T-cell (primary cell): ENCODE measurements at regions not wholly inside any gene's neighbourhood (a gene's known extent, or its start where the extent isn't known, plus 50 kb on each side); places are given as distances from the start of the nearest gene placed in this dataset.

ENCODE experiments used
- ATAC-seq, 4 experiments: fragments of 200-7000 bp in 3 of 4; fragments of 150-1000 bp in 1 of 4; cut with Tn5 transposase; replicated peaks in 1 of 4; 1 replicate in 3 of 4; 2 replicates in 1 of 4; pipeline ENCODE4 v1.10.0; 2021; ENCODE audit warnings: moderate library complexity in 3 of 4, mild to moderate bottlenecking in 2 of 4, moderate number of reproducible peaks in 1 of 4
- CTCF ChIA-PET, 2 donors: fragments of 300-600 bp; sonication (Branson Sonifier 250); formaldehyde crosslinking; loops; one replicate each; lab custom pipeline; 2022; ENCODE audit warnings: antibody characterized with exemption in 2 of 2; lab: Charles Lee
- POLR2A ChIA-PET, 2 donors: fragments of 300-600 bp; sonication (Branson Sonifier 250); formaldehyde crosslinking; loops; one replicate each; lab custom pipeline; 2022; ENCODE audit warnings: antibody characterized with exemption in 2 of 2; lab: Charles Lee
- DNase-seq, 35 experiments: peaks; one replicate each; pipeline versions ENCODE4 v3.0.0 to v3.0.0-alpha.2; 2013 to 2023
- H3K27ac ChIP-seq: one replicate; pipeline ENCODE4 v1.5.1; 2013; ENCODE audit warnings: low read length
- H3K27me3 ChIP-seq, 2 experiments: replicated peaks in 1 of 2; 1 replicate in 1 of 2; 2 replicates in 1 of 2; pipeline versions ENCODE4 v1.6.1 to v1.7.0; 2013; ENCODE audit warnings: low read length in 1 of 2, mixed read lengths in 1 of 2; ENCODE audit not compliant: control insufficient read depth in 2 of 2, insufficient read depth in 2 of 2; ENCODE audit errors: extremely low read depth in 1 of 2
- H3K36me3 ChIP-seq, 2 donors: 1 replicate in 1 of 2; 2 replicates in 1 of 2; pipeline versions ENCODE4 v1.6.1 to v1.7.0; 2013; ENCODE audit warnings: low read length in 1 of 2; ENCODE audit not compliant: control insufficient read depth in 2 of 2, insufficient read depth in 1 of 2; ENCODE audit errors: extremely low read depth in 1 of 2
- H3K4me1 ChIP-seq, 2 experiments: 1 replicate in 1 of 2; 2 replicates in 1 of 2; pipeline versions ENCODE4 v1.6.1 to v1.7.0; 2013; ENCODE audit warnings: low read length in 2 of 2, mixed read lengths in 1 of 2; ENCODE audit not compliant: insufficient read depth in 2 of 2, control insufficient read depth in 1 of 2; ENCODE audit errors: extremely low read depth in 1 of 2
- H3K4me3 ChIP-seq, 2 donors: 1 replicate in 1 of 2; 2 replicates in 1 of 2; pipeline versions ENCODE4 v1.5.1 to v1.7.0; 2013; ENCODE audit warnings: mild to moderate bottlenecking in 2 of 2, low read length in 1 of 2, moderate library complexity in 1 of 2; ENCODE audit not compliant: control insufficient read depth in 1 of 2; ENCODE audit errors: extremely low read depth in 1 of 2
- H3K9me3 ChIP-seq: 2 replicates; pipeline ENCODE4 v1.7.0; 2013
- H3K27ac Mint-ChIP-seq, 2 donors: one replicate each; pipeline ENCODE4 v1.8.0; 2020 to 2021; ENCODE audit warnings: mild to moderate bottlenecking in 2 of 2, mixed read lengths in 2 of 2
- H3K27me3 Mint-ChIP-seq, 2 donors: one replicate each; pipeline ENCODE4 v1.8.0; 2021 to 2022; ENCODE audit warnings: mixed read lengths in 2 of 2
- H3K36me3 Mint-ChIP-seq: one replicate; pipeline ENCODE4 v1.8.0; 2021; ENCODE audit warnings: mixed read lengths
- H3K4me1 Mint-ChIP-seq, 3 donors: one replicate each; pipeline ENCODE4 v1.8.0; 2020 to 2022; ENCODE audit warnings: mixed read lengths in 3 of 3, mild to moderate bottlenecking in 1 of 3
- H3K4me3 Mint-ChIP-seq, 3 donors: one replicate each; pipeline ENCODE4 v1.8.0; 2020 to 2022; ENCODE audit warnings: mild to moderate bottlenecking in 3 of 3, mixed read lengths in 3 of 3, moderate library complexity in 3 of 3
- H3K9me3 Mint-ChIP-seq, 3 donors: one replicate each; pipeline ENCODE4 v1.8.0; 2020 to 2022; ENCODE audit warnings: mixed read lengths in 3 of 3
- whole genome bisulfite sequencing: methylation state at CpG from one replicate; pipeline ENCODE4 v1.1.5; 2013; ENCODE audit warnings: missing lambda C conversion rate; ENCODE audit not compliant: insufficient coverage; 5-methylcytosine and 5-hydroxymethylcytosine counted together

DNA sequence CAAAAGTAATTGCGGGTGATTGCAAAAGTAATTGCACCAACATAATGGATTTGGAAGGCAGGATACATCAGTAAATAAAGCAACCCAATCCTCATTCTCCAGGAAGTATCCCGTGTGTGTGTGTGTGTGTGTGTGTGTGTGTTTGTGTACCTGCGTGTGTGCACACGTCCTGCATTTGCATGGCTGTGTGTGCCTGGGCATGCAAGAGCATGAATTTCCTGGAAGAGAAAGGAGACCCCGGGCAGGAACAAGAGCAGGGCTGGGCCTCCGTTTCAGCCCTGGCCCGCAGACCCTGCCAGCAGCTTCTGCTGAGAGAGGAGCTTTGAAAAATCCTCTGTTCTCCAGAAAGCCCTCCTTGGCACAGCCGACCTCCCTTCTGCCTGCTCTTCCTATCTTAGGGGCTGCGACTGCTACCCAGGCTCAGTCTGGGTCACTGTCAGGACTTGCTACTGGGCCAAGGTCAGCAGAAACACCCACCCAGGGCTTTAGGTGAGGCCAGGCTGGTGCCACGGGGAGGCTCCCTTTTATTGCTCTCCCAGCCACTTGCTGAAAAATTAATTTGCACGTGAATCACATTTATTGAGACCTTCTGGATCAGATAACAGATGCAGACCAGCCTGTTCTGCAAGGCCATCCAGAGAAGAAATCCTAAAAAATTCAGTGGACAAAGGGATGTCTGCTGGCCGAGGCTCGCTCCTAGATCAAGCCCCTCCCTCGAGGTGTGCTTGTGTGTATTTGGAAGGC is 258.3 kb downstream of the ZNF536 start:
- ATAC-seq: no peak
- no peak for DNase-seq
- Histone ChIP-seq H3K36me3 (no peaks in the 10 kb centered on the region), H3K4me3 (no peak overlapping the region), H3K4me1 (no peaks in the 10 kb centered on the region), H3K9me3 (no peaks in the 10 kb centered on the region), H3K27ac (no peak overlapping the region), H3K27me3 (peaks cover 0 to 3% of the 10 kb centered on the region in 2 experiments)
- POLR2A ChIA-PET: no interaction called here
- 70% methylated on average over 10 of the region's 14 CpGs for WGBS
- Mint-ChIP-seq H3K4me1 (no peaks in the 10 kb centered on the region), H3K27me3 (peaks cover 0 to 2% of the 10 kb centered on the region in 2 donors), H3K9me3 (no peaks in the 10 kb centered on the region), H3K36me3 (no peaks in the 10 kb centered on the region), H3K27ac (no peak overlapping the region), H3K4me3 (no peak overlapping the region)
- CTCF ChIA-PET: interaction anchor here in 1 of 2 donors (0.5 kb wide), 1 partner anchor 168 kb away, joined by 6 read pairs; no protein-coding TSS in a partner anchor

DNA sequence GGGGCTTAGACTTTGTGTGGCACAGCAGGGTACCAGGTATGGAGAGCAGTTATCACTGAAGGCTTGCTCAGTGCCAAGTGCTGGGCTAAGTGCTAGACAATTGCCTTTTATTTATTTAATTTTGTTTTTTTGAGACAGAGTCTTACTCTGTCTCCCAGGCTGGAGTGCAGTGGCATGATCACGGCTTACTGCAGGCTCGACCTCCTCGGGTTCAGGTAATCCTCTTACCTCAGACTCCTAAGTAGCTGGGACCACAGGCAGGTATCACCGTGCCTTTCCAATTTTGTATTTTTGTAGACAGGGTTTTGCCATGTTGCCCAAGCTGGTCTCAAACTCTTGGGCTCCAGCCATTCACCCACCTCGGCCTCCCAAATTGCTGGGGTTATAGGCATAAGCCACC is 256.9 kb downstream of the ZNF536 start:
- DNase-seq: no peak
- Mint-ChIP-seq H3K27me3 (peaks cover 0 to 2% of the 10 kb centered on the region in 2 donors), H3K9me3 (peaks cover 2 to 7% (median 7%) of the 10 kb centered on the region in 3 donors), H3K4me3 (no peak overlapping the region), H3K4me1 (no peaks in the 10 kb centered on the region), H3K27ac (no peak overlapping the region), H3K36me3 (no peaks in the 10 kb centered on the region)
- no peak for ATAC-seq
- Histone ChIP-seq H3K9me3 (no peaks in the 10 kb centered on the region), H3K4me1 (no peaks in the 10 kb centered on the region), H3K27ac (no peak overlapping the region), H3K4me3 (no peak overlapping the region), H3K27me3 (peaks cover 0 to 6% of the 10 kb centered on the region in 2 experiments), H3K36me3 (no peaks in the 10 kb centered on the region)
- WGBS: 92% methylated on average over 4 of the region's 5 CpGs
- ChIA-PET CTCF (no interaction called here), POLR2A (no interaction called here)

- Histone ChIP-seq H3K9me3 (no peaks in the 10 kb centered on the region), H3K4me1 (no peaks in the 10 kb centered on the region), H3K27me3 (peaks cover 0 to 12% of the 10 kb centered on the region in 2 experiments), H3K4me3 (no peak overlapping the region), H3K36me3 (no peaks in the 10 kb centered on the region), H3K27ac (no peak overlapping the region)
- Mint-ChIP-seq H3K36me3 (no peaks in the 10 kb centered on the region), H3K27ac (no peak overlapping the region), H3K4me3 (no peak overlapping the region), H3K4me1 (no peaks in the 10 kb centered on the region), H3K9me3 (peaks cover 13 to 20% (median 14%) of the 10 kb centered on the region in 3 donors), H3K27me3 (peaks cover 0 to 4% of the 10 kb centered on the region in 2 donors)
- POLR2A ChIA-PET: no interaction called here
- DNase-seq (no peak), ATAC-seq (no peak)
- WGBS: 89% methylated on average over 14 of the region's 19 CpGs
- CTCF ChIA-PET: no interaction called here
Measured at GRCh38 chr19:30626626-30626966, 254.4 kb downstream of the ZNF536 start.

GRCh38 chr19:30625947-30626625 is 253.9 kb downstream of the ZNF536 start:
- H3K27ac ChIP-seq: no peak overlapping the region
- no peaks in the 10 kb centered on the region for H3K36me3 Mint-ChIP-seq

GRCh38 chr19:30622276-30622675 is 250.1 kb downstream of the ZNF536 start:
- Histone ChIP-seq H3K4me3 (no peak overlapping the region), H3K27ac (no peak overlapping the region), H3K9me3 (no peaks in the 10 kb centered on the region), H3K36me3 (no peaks in the 10 kb centered on the region), H3K27me3 (peaks cover 0 to 9% of the 10 kb centered on the region in 2 experiments), H3K4me1 (no peaks in the 10 kb centered on the region)
- Mint-ChIP-seq H3K4me3 (no peak overlapping the region), H3K27me3 (peaks cover 8 to 17% of the 10 kb centered on the region in 2 donors), H3K9me3 (peaks cover 13 to 20% (median 14%) of the 10 kb centered on the region in 3 donors), H3K4me1 (no peaks in the 10 kb centered on the region), H3K27ac (no peak overlapping the region), H3K36me3 (no peaks in the 10 kb centered on the region)
- POLR2A ChIA-PET: no interaction called here
- DNase-seq (no peak), ATAC-seq (no peak)
- 100% methylated on average over 1 of the region's 5 CpGs for WGBS
- CTCF ChIA-PET: no interaction called here

More at GRCh38 chr19:30625947-30626625, 253.9 kb downstream of the ZNF536 start:
- CTCF ChIA-PET: no interaction called here
- H3K4me1 Mint-ChIP-seq: no peaks in the 10 kb centered on the region
- H3K9me3 Mint-ChIP-seq: peaks cover 13 to 20% (median 14%) of the 10 kb centered on the region in 3 donors
- WGBS: 90% methylated on average over 6 of the region's 15 CpGs
- POLR2A ChIA-PET: no interaction called here
- Histone ChIP-seq H3K36me3 (no peaks in the 10 kb centered on the region), H3K4me3 (no peak overlapping the region), H3K27me3 (peaks cover 0 to 12% of the 10 kb centered on the region in 2 experiments), H3K9me3 (no peaks in the 10 kb centered on the region), H3K4me1 (no peaks in the 10 kb centered on the region)
- no peak for ATAC-seq
- peaks cover 0 to 5% of the 10 kb centered on the region in 2 donors for H3K27me3 Mint-ChIP-seq
- DNase-seq: no peak
- H3K4me3 Mint-ChIP-seq: no peak overlapping the region
- no peak overlapping the region for H3K27ac Mint-ChIP-seq

GRCh38 chr19:30621326-30621920 is 249.2 kb downstream of the ZNF536 start:
- DNase-seq (no peak), ATAC-seq (no peak)
- Mint-ChIP-seq H3K27me3 (peaks cover 8 to 17% of the 10 kb centered on the region in 2 donors), H3K4me1 (no peaks in the 10 kb centered on the region), H3K4me3 (no peak overlapping the region), H3K27ac (no peak overlapping the region), H3K9me3 (peaks cover 13 to 20% (median 14%) of the 10 kb centered on the region in 3 donors), H3K36me3 (no peaks in the 10 kb centered on the region)
- POLR2A ChIA-PET: no interaction called here
- Histone ChIP-seq H3K4me1 (no peaks in the 10 kb centered on the region), H3K4me3 (no peak overlapping the region), H3K27me3 (peaks cover 0 to 9% of the 10 kb centered on the region in 2 experiments), H3K9me3 (no peaks in the 10 kb centered on the region), H3K36me3 (no peaks in the 10 kb centered on the region), H3K27ac (no peak overlapping the region)
- CTCF ChIA-PET: no interaction called here
- 81% methylated on average over 4 of the region's 8 CpGs for WGBS
